C4-2B (cell line): ENCODE measurements at regions not wholly inside any gene's neighbourhood (a gene's known extent, or its start where the extent isn't known, plus 50 kb on each side); places are given as distances from the start of the nearest gene placed in this dataset.

Experiments used
- H3K27ac ChIP-seq: fragments of 450-650 bp; 2 replicates; pipeline ENCODE4 v1.5.1; 2017
- ZFX ChIP-seq: fragments of 450-650 bp; IDR thresholded peaks from 2 replicates; pipeline ENCODE4 v1.6.1; 2017
- TF ChIP-seq, protein P1 (sequence below): fragments of 450-650 bp; conservative IDR thresholded peaks from 2 replicates; pipeline ENCODE4 v1.5.1; 2017; ENCODE audit warnings: mild to moderate bottlenecking

DNA sequence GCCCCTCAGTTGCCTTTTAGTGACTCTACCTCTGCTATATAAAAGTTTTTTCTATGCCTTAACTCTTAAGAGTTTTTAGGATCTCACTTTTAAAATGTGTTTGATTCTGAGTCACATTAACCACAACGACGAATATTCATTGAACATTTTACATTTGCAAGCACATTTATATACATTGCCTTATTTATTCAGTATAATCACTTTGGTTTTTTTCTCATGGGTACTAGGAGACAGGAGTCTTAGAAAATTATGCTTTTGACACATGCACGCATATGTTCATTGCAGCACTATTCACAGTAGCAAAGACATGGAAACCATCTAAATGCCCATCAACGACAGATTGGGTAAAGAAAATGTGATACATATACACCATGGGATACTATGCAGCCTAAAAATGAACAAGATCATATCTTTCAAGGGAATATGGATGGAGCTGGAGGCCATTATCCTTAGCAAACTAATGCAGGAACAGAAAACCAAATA, 236.9 kb upstream of the SPAG17 start:
- H3K27ac ChIP-seq: no peak overlapping the region
- TF ChIP-seq, protein P1, sequence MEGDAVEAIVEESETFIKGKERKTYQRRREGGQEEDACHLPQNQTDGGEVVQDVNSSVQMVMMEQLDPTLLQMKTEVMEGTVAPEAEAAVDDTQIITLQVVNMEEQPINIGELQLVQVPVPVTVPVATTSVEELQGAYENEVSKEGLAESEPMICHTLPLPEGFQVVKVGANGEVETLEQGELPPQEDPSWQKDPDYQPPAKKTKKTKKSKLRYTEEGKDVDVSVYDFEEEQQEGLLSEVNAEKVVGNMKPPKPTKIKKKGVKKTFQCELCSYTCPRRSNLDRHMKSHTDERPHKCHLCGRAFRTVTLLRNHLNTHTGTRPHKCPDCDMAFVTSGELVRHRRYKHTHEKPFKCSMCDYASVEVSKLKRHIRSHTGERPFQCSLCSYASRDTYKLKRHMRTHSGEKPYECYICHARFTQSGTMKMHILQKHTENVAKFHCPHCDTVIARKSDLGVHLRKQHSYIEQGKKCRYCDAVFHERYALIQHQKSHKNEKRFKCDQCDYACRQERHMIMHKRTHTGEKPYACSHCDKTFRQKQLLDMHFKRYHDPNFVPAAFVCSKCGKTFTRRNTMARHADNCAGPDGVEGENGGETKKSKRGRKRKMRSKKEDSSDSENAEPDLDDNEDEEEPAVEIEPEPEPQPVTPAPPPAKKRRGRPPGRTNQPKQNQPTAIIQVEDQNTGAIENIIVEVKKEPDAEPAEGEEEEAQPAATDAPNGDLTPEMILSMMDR: no peak
- TF ChIP-seq ZFX: no peak

DNA sequence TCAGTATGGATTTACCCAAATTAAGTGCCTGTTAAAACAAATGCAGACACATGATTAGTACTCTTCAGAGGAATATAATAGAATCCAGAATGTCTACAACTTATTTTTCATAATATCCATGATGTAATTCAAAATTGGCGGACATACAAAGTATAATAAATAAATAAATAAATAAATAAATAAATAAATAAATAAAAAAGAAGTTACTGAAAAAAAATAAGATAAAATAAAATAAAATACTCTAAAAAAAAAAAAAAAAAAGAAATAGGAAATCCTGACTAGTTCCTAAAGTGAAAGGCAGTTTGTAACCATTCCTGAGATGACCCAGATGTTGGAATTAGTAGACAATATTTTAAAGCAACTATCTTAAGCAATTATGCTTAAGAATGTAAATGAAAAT, 219.0 kb upstream of the SPAG17 start:
- H3K27ac ChIP-seq: no peak overlapping the region
- TF ChIP-seq, protein P1: no peak
- no peak for TF ChIP-seq ZFX

DNA sequence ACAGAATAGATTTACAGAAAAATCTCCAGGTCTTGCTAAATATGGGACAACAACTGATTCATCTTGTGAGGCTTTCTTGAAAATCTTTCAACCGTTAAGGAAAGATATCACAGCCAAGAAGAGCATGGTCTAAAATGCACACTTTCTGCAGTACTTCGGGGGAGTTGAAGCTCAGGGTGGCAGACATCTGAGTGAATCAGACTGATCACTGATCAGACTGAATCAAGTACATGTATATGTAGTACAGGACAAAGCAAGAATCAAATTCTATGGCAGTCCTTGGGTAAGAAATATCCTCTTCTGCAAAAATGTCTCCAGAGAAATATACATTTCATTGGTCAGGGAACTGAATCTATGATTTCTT, 212.4 kb upstream of the SPAG17 start:
- TF ChIP-seq, protein P1: no peak
- TF ChIP-seq ZFX: no peak
- H3K27ac ChIP-seq: no peak overlapping the region

DNA sequence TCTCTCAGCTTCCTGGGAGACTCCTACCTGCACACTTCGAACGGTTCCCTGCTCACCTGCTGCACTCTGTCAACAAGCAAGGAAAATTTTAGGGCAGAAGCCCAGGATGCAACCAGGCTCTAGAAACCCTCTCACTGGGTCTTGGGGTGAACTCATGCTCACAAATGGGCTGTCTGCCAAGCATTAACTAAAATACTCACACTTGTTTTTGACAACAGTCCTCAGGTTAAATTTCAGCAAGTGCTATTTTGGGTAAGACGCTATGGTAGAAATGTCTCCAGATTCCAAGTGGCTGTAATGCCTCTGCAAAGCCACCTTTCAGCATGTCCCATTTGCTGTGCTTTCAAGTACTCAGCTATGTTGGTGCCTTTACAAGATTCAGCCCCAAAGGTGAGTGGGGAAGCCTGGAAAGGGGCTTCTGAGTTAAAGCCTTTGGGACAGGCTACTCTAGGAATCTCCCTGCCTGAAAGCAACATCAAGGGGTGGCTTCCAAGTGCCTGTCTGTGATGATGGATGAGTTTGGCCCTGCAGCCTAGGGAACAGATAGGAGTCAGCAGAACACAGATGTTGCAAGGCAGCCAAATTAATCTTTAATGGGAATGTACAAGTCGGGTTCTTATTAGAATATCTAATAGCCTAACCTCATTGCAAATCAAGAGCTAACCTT, 211.9 kb upstream of the SPAG17 start:
- no peak for TF ChIP-seq ZFX
- TF ChIP-seq, protein P1: no peak
- H3K27ac ChIP-seq: no peak overlapping the region

DNA sequence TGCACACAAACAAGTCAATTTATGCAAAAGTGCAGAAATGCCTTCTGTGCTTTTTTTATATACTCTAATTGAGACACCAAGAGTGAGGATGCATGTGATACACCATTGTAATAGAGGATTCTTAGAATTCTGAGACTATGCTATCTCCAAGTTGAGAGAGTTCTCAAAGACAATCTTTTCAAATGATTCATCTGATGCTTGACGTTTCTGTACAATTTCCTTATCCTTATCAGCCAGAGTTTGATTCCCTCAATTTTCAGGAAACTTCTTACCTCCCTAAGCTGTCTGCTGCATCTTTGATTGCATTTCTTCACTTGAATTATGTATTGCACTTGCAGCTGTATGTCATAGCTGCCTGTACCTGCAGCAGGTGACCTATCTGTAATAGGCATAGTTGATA, 211.3 kb upstream of the SPAG17 start:
- TF ChIP-seq ZFX: no peak
- TF ChIP-seq, protein P1: no peak
- H3K27ac ChIP-seq: no peak overlapping the region

DNA sequence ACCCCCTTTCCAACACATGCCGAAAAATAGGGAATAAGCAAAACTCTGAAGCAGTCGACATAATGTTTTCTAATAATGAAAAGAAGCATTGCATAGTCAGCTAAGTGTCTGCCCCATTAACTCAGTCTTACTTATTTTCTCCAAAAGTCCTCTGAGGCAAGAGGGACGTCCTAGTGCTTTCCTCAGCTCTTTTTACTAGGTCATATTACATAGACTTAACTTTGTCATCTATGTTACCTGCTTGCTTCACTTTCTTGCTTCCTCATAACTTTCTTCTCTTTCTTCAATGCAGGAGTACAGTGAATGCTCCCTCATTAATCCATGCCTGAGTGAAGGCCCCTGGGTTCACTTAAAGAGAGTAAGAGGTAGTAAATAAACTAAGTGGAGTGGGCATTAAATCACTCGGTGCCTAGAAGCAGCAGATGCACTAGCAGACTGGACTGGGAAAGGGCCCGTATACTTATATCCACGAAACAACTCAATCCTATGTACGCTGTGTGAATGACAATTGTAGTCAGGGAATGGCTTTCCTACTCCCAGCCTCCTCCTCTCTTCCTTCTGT, 210.5 kb upstream of the SPAG17 start:
- TF ChIP-seq, protein P1: no peak
- no peak for TF ChIP-seq ZFX
- H3K27ac ChIP-seq: no peak overlapping the region

DNA sequence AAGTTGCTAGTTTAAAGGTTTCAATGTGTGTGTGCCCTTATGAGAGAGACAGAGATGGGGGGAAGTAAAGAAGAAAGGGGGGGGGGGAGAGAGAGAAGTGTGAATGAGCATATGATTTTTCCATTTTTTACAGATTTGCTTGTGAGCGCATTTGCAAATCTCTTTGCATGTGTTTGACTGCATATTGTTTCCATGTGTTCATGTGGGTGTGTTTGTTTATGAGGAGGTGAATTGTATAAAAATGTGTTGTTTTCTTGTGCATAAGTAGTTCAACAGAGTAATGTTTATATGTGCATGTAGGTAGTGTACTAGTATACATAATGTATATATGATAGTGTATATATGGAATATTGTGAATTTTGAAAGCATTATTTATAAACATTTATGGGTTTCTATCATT, 205.9 kb upstream of the SPAG17 start:
- H3K27ac ChIP-seq: no peak overlapping the region
- TF ChIP-seq ZFX: no peak
